Body of pancreas (tissue), 4 donors: ENCODE measurements at regions not wholly inside any gene's neighbourhood (a gene's known extent, or its start where the extent isn't known, plus 50 kb on each side); places are given as distances from the start of the nearest gene placed in this dataset.

Source experiments
- ATAC-seq: fragments of 150-250 bp; one replicate; pipeline ENCODE4 v1.9.1; 2016
- DNase-seq, 4 donors: peaks; one replicate each; pipeline ENCODE4 v3.0.0-alpha.2; 2019
- H3K27ac ChIP-seq, 4 donors: fragments of 200-600 bp; sonication (generic); 1 replicate in 3 of 4; 2 replicates in 1 of 4; pipeline versions ENCODE4 v1.5.1 to v1.6.1; 2016 to 2019; ENCODE audit warnings: mild to moderate bottlenecking in 1 of 4, mixed read lengths in 1 of 4, moderate library complexity in 1 of 4
- H3K27me3 ChIP-seq, 2 donors: fragments of 200-600 bp; sonication (generic); one replicate each; pipeline ENCODE4 v1.6.0; 2016; ENCODE audit warnings: mild to moderate bottlenecking in 1 of 2
- H3K36me3 ChIP-seq, 2 donors: fragments of 200-600 bp; sonication (generic); replicated peaks in 1 of 2; 2 replicates each; pipeline ENCODE4 v1.5.1; 2016; ENCODE audit warnings: low read depth in 2 of 2; ENCODE audit not compliant: insufficient read depth in 1 of 2
- H3K4me1 ChIP-seq: fragments of 200-600 bp; sonication (generic); one replicate; pipeline ENCODE4 v1.6.0; 2016
- H3K4me3 ChIP-seq, 2 donors: fragments of 200-600 bp; sonication (generic); 1 replicate in 1 of 2; 2 replicates in 1 of 2; pipeline ENCODE4 v1.5.1; 2016 to 2019
- H3K9me3 ChIP-seq, 3 donors: fragments of 200-600 bp; sonication (generic); 1 replicate in 2 of 3; 2 replicates in 1 of 3; pipeline ENCODE4 v1.5.1; 2016
- POLR2A ChIP-seq, 3 donors: fragments of 450-650 bp; IDR thresholded peaks; one replicate each; pipeline ENCODE4 v1.6.1; 2016; ENCODE audit warnings: antibody characterized with exemption in 3 of 3, mild to moderate bottlenecking in 2 of 3
- WGBS, 2 donors: methylation state at CpG; one replicate each; pipeline ENCODE4 v1.1.5; 2017; 5-methylcytosine and 5-hydroxymethylcytosine counted together
- intact Hi-C: fragments of 100-400 bp; cut with DNase I; formaldehyde crosslinking; loops from one replicate; pipeline ENCODE4 v1.15.1; 2023
- TF ChIP-seq, protein P1 (sequence below), 7 experiments: fragments of 450-650 bp in 4 of 7; fragments of 200-600 bp in 3 of 7; sonication (generic) in 3 of 7; IDR thresholded peaks; one replicate each; pipeline ENCODE4 v1.5.1; 2016 to 2019; ENCODE audit warnings: antibody characterized with exemption in 7 of 7

- ATAC-seq (no peak), DNase-seq (no peak)
- no peaks in the 10 kb centered on the region for H3K36me3 ChIP-seq
- intact Hi-C loops, result no loop called here
- WGBS, 2 donors, result 32 to 33% methylated on average over 1 of the region's 1 CpG
- H3K27me3 ChIP-seq, result no peaks in the 10 kb centered on the region
- no peak overlapping the region for H3K27ac ChIP-seq
- H3K9me3 ChIP-seq, result no peaks in the 10 kb centered on the region
- H3K4me1 ChIP-seq, result no peaks in the 10 kb centered on the region
- no peak overlapping the region for H3K4me3 ChIP-seq
- TF ChIP-seq, protein P1, sequence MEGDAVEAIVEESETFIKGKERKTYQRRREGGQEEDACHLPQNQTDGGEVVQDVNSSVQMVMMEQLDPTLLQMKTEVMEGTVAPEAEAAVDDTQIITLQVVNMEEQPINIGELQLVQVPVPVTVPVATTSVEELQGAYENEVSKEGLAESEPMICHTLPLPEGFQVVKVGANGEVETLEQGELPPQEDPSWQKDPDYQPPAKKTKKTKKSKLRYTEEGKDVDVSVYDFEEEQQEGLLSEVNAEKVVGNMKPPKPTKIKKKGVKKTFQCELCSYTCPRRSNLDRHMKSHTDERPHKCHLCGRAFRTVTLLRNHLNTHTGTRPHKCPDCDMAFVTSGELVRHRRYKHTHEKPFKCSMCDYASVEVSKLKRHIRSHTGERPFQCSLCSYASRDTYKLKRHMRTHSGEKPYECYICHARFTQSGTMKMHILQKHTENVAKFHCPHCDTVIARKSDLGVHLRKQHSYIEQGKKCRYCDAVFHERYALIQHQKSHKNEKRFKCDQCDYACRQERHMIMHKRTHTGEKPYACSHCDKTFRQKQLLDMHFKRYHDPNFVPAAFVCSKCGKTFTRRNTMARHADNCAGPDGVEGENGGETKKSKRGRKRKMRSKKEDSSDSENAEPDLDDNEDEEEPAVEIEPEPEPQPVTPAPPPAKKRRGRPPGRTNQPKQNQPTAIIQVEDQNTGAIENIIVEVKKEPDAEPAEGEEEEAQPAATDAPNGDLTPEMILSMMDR (IDR thresholded peaks at IDR 0.05), result no peak
- TF ChIP-seq POLR2A (IDR thresholded peaks at IDR 0.05), result no peak
Observed at GRCh38 chr1:238675221-238675620, 711.1 kb upstream of the CHRM3 start.

DNA sequence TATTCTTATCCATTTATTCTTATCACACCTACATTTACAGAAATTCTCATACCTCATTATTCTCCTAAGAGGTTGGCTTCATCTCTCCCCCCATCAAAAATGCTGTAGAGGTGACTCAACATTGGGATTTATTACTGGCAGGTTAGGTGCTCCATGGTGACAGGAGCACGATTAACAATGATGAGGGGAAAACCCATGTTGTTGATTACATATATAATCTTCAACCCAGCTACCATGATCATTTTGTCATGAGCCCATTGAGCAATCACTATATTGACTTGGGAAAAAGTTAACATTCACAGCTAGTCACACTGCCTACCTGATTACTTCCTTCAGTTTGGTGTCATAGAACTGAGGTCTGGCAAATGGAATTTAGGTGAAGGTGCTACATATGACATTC lies 712.1 kb upstream of the CHRM3 start:
- intact Hi-C loops, result no loop called here
- WGBS, 2 donors, result 38 to 40% methylated on average over 1 of the region's 1 CpG
- ATAC-seq (no peak), DNase-seq (no peak)
- Histone ChIP-seq H3K4me3 (no peak overlapping the region), H3K36me3 (no peaks in the 10 kb centered on the region), H3K9me3 (no peaks in the 10 kb centered on the region), H3K27me3 (no peaks in the 10 kb centered on the region), H3K27ac (no peak overlapping the region), H3K4me1 (no peaks in the 10 kb centered on the region)
- no peak for TF ChIP-seq POLR2A (IDR thresholded peaks at IDR 0.05)
- TF ChIP-seq, protein P1 (IDR thresholded peaks at IDR 0.05), result no peak

GRCh38 chr1:238673561-238673960 lies 712.8 kb upstream of the CHRM3 start:
- Histone ChIP-seq H3K27ac (no peak overlapping the region), H3K9me3 (no peaks in the 10 kb centered on the region), H3K4me3 (no peak overlapping the region), H3K36me3 (no peaks in the 10 kb centered on the region), H3K27me3 (no peaks in the 10 kb centered on the region), H3K4me1 (no peaks in the 10 kb centered on the region)
- intact Hi-C loops, result no loop called here
- no peak for DNase-seq
- 71 to 76% methylated on average over 3 of the region's 3 CpGs for WGBS, 2 donors
- no peak for ATAC-seq
- TF ChIP-seq, protein P1 (IDR thresholded peaks at IDR 0.05), result no peak
- no peak for TF ChIP-seq POLR2A (IDR thresholded peaks at IDR 0.05)

GRCh38 chr1:238672806-238673205 lies 713.6 kb upstream of the CHRM3 start:
- H3K4me3 ChIP-seq, result no peak overlapping the region
- TF ChIP-seq, protein P1 (IDR thresholded peaks at IDR 0.05), result no peak
- no peak for TF ChIP-seq POLR2A (IDR thresholded peaks at IDR 0.05)
- no peak for DNase-seq
- intact Hi-C loops, result no loop called here
- WGBS, 2 donors, result 74 to 75% methylated on average over 3 of the region's 3 CpGs
- H3K36me3 ChIP-seq, result no peaks in the 10 kb centered on the region
- H3K4me1 ChIP-seq, result no peaks in the 10 kb centered on the region
- no peaks in the 10 kb centered on the region for H3K27me3 ChIP-seq
- ATAC-seq, result no peak
- no peak overlapping the region for H3K27ac ChIP-seq
- no peaks in the 10 kb centered on the region for H3K9me3 ChIP-seq

DNA sequence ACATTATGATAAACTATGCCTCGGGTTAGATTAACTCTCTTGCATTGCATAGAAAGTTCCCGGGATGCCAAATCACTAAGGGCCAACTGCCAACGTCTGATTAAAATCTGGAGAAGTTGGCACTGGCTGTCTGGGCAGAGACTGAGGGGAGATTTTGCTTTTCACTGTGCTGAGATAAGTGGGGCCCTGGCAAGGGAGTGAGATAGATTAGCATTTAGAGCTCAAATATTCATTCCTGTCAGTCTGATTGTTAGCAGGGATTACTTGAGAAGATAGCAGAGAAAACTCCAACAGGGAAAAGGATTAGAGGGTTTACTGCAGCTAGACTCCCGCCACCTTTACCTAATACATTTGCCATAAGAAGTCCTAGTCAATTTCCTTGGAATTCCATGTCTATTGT lies 714.1 kb upstream of the CHRM3 start:
- no peak for TF ChIP-seq POLR2A (IDR thresholded peaks at IDR 0.05)
- TF ChIP-seq, protein P1 (IDR thresholded peaks at IDR 0.05), result no peak
- H3K27ac ChIP-seq, result no peak overlapping the region
- intact Hi-C loops, result no loop called here
- no peak overlapping the region for H3K4me3 ChIP-seq
- DNase-seq (no peak), ATAC-seq (no peak)
- no peaks in the 10 kb centered on the region for H3K4me1 ChIP-seq
- H3K9me3 ChIP-seq, result no peaks in the 10 kb centered on the region
- H3K36me3 ChIP-seq, result no peaks in the 10 kb centered on the region
- H3K27me3 ChIP-seq, result no peaks in the 10 kb centered on the region
- 3 to 21% methylated on average over 4 of the region's 4 CpGs for WGBS, 2 donors
